SJCRH30 (cell line): ENCODE measurements at regions not wholly inside any gene's neighbourhood (a gene's known extent, or its start where the extent isn't known, plus 50 kb on each side); places are given as distances from the start of the nearest gene placed in this dataset.
"Not testable (repeated sequence)": the region's sequence is repeated elsewhere in the genome, so short reads cannot be mapped to it uniquely, and the experiment has no call there.

Source experiments
- DNase-seq, 2 experiments: peaks; one replicate each; pipeline ENCODE4 v3.0.0-alpha.2; 2015 to 2020
- H3K27ac ChIP-seq: fragments of 250-450 bp; sonication (Bioruptor Pico); 2 replicates; pipeline ENCODE4 v1.5.1; 2020; ENCODE audit warnings: mild to moderate bottlenecking, moderate library complexity
- H3K27me3 ChIP-seq: fragments of 250-450 bp; sonication (Bioruptor Pico); 2 replicates; pipeline ENCODE4 v1.5.1; 2020; ENCODE audit warnings: mild to moderate bottlenecking, moderate library complexity
- H3K36me3 ChIP-seq: fragments of 250-450 bp; sonication (Bioruptor Pico); 2 replicates; pipeline ENCODE4 v1.5.1; 2020; ENCODE audit warnings: mild to moderate bottlenecking, moderate library complexity
- H3K4me1 ChIP-seq: fragments of 250-450 bp; sonication (Bioruptor Pico); 2 replicates; pipeline ENCODE4 v1.5.1; 2020; ENCODE audit warnings: mild to moderate bottlenecking, moderate library complexity
- H3K4me3 ChIP-seq: fragments of 250-450 bp; sonication (Bioruptor Pico); 2 replicates; pipeline ENCODE4 v1.5.1; 2020; ENCODE audit warnings: mild to moderate bottlenecking, moderate library complexity
- H3K9me3 ChIP-seq: fragments of 250-450 bp; sonication (Bioruptor Pico); replicated peaks from 2 replicates; pipeline ENCODE4 v1.5.1; 2020; ENCODE audit warnings: mild to moderate bottlenecking, moderate library complexity

DNA sequence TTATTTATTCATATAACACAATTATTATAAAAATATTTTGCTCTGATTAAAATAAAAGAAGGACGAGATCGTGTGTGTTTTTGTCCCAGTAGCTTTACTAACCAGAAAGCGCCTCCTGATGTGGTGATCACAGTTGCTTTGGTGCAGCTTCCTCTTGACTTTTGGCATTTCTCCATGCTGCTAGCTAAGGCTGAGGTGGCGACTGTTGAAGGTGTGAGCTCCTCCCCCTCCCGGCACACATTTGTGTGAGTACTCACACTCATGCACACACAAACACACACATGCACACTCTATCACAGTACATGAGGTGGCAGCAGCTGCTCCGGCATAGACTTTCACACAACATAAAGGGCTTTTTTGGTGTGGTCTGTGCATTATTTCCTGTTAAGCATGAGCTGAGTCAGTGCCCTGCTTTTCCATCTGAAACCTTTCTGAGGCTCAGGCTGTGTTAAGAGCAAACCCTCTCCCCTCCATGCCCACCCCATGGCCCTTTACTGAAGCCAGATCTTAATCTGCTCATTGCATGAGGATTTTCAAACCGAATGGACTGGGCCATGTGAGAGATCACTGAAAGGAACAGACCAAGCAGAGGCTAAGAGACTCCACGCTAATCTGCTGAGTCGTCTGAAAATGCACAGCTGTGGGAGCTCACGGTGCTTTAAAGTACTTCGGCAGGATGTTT is 53.3 kb downstream of the FOXD4L1 start:
- H3K9me3 ChIP-seq, H3K4me1 ChIP-seq, H3K36me3 ChIP-seq, H3K27me3 ChIP-seq: not testable (repeated sequence)
- H3K4me3 ChIP-seq: peak overlapping the region; percentile 37
- H3K27ac ChIP-seq: peak overlapping the region; percentile 55; the same call in 1 of the 2 replicates
- DNase-seq: peak; percentile 56 to 67

- H3K9me3 ChIP-seq, DNase-seq, H3K4me1 ChIP-seq, H3K36me3 ChIP-seq, H3K27ac ChIP-seq, H3K27me3 ChIP-seq, H3K4me3 ChIP-seq: not testable (repeated sequence)
Observed at GRCh38 chr2:113559820-113560219, 61.4 kb downstream of the FOXD4L1 start.

DNA sequence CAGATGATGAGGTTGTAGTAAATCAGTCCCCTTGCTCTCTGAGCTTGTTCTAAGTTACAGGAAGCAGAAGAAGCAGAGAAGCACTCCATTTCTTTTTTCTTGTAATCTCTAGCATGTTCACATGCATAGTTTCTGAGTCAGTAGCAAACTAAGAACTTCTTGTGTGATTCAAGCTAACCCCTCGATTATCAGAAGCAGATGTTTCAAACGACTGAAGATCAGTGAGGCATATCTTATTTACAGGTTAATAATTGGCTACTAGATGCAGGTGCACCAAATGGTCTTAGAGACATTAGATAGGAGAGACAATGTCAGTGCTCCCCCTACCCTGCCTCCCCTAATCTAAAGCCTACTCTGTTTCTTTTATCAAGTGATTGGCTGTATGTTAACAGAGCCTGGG is 64.2 kb downstream of the FOXD4L1 start:
- H3K27me3 ChIP-seq, H3K27ac ChIP-seq, H3K9me3 ChIP-seq, H3K4me1 ChIP-seq, DNase-seq, H3K4me3 ChIP-seq, H3K36me3 ChIP-seq: not testable (repeated sequence)

GRCh38 chr2:113566674-113567480 is 60.2 kb upstream of the RABL2A start:
- H3K27ac ChIP-seq, H3K9me3 ChIP-seq, H3K4me3 ChIP-seq, H3K27me3 ChIP-seq, H3K4me1 ChIP-seq, H3K36me3 ChIP-seq, DNase-seq: not testable (repeated sequence)

GRCh38 chr2:113567481-113567849 is 59.6 kb upstream of the RABL2A start:
- not testable (repeated sequence) for H3K36me3 ChIP-seq, H3K27me3 ChIP-seq, H3K9me3 ChIP-seq, H3K4me3 ChIP-seq, H3K27ac ChIP-seq, H3K4me1 ChIP-seq, DNase-seq

DNA sequence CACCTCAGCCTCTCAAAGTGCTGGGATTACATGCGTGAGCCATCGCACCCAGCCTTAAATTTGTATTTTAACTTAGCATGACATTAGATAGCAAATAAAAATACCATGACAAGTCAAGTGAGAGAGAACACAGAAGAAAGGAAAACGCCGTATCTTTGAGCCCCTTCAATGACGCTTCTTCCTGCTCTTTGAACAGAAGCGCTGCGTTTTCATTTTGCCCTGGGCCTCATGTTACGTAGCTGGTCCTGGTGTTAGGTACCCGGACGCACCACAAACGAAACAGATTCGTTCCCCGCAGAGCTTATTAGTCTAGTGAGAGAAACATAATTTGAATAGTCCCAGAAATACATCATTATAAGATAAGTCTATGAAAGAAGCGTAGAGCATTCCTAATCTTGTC is 58.8 kb upstream of the RABL2A start:
- H3K27me3 ChIP-seq, DNase-seq, H3K4me1 ChIP-seq, H3K9me3 ChIP-seq, H3K36me3 ChIP-seq, H3K27ac ChIP-seq, H3K4me3 ChIP-seq: not testable (repeated sequence)

DNA sequence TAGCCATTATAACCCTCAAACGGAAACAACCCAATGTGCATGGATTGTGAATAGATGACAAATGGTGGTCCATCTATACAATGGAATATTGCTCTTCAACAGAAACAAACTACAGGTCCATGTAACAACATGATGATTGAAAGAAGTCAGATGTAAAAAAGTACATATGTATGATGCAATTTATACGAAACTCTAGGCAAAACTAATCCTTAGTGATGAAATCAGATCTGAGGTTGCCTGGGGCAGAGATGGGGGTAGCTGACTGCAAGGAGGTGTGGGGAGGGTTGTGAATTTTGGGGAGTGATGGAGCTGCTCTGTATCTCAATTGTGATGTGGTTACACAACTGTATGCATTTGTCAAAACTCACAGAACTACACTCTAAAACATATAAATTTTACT is 57.0 kb upstream of the RABL2A start:
- not testable (repeated sequence) for H3K36me3 ChIP-seq, H3K9me3 ChIP-seq, H3K4me1 ChIP-seq, H3K27ac ChIP-seq, DNase-seq, H3K4me3 ChIP-seq, H3K27me3 ChIP-seq

DNA sequence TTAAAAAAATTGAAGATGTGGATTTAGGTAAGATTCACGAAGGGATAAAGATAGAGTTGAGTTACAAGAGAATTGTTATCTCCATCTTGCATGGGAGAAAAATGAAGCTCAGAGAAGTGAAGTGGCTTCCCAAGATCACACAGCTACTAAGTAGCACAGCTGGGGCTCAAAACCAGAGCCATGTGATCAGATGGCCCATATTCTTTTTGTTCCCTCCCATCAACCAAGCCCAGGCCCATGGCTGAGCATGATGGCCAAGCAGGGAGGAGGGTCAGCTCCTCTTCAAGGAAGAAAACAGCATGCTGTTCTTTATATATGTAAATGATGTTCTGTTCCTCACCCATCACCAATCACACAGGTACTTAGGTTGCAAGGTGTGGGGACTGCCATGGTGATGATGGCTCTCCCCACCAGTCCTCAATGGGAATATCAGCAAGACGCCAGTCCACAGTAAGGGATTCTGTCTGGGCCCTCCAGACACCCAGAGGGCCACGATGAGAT is 56.5 kb upstream of the RABL2A start:
- not testable (repeated sequence) for H3K36me3 ChIP-seq, H3K27ac ChIP-seq, H3K9me3 ChIP-seq, H3K4me1 ChIP-seq, H3K4me3 ChIP-seq, H3K27me3 ChIP-seq, DNase-seq

GRCh38 chr2:113571482-113572068 is 55.5 kb upstream of the RABL2A start:
- H3K4me3 ChIP-seq, H3K27me3 ChIP-seq, DNase-seq, H3K9me3 ChIP-seq, H3K27ac ChIP-seq, H3K4me1 ChIP-seq, H3K36me3 ChIP-seq: not testable (repeated sequence)

DNA sequence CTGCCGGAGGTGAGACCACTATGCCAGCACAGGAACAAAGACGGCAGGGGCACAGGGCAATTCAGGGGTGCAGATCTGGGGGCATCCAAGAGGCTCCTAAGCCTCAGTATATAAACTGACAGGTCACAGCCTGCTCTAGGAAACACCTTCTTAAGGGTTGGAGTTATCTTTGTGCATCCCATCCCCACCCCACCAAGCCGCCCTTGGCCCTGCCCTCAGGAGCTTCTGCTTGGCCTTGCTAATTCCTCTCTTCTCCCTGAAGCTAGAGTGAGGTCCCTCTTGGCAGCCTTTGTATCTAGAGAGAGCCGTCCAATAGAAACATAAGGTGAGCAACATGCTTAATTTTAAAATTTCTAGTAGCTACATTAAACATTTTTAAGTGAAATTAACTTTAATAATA is 51.3 kb upstream of the RABL2A start:
- H3K4me3 ChIP-seq, H3K27me3 ChIP-seq, H3K36me3 ChIP-seq, DNase-seq, H3K27ac ChIP-seq, H3K9me3 ChIP-seq, H3K4me1 ChIP-seq: not testable (repeated sequence)

GRCh38 chr2:113576353-113576752 is 50.7 kb upstream of the RABL2A start:
- H3K4me1 ChIP-seq, H3K9me3 ChIP-seq, H3K27ac ChIP-seq, H3K36me3 ChIP-seq, H3K27me3 ChIP-seq, H3K4me3 ChIP-seq: not testable (repeated sequence)
- peak in 1 of 2 experiments; percentile 11 for DNase-seq
